ENCODE measurements at regions not wholly inside any gene's neighbourhood (a gene's known extent, or its start where the extent isn't known, plus 50 kb on each side); places are given as distances from the start of the nearest gene placed in this dataset.

GRCh38 chr3:159668461-159668860 lies 320.2 kb upstream of the IL12A start:
- H3K27me3 Mint-ChIP-seq (ENCODE audit: unreplicated experiment), result no peaks in the 10 kb centered on the region
- H3K4me3 Mint-ChIP-seq (ENCODE audit: unreplicated experiment), result no peak overlapping the region
- H3K27ac Mint-ChIP-seq (ENCODE audit: unreplicated experiment), result no peak overlapping the region

GRCh38 chr3:159668990-159669476 lies 319.6 kb upstream of the IL12A start:
- TF ChIP-seq CTCF (IDR thresholded peaks at IDR 0.05; ENCODE audit: partially characterized antibody, unreplicated experiment), result no peak
- H3K4me3 Mint-ChIP-seq (ENCODE audit: unreplicated experiment), result no peak overlapping the region

More at GRCh38 chr3:159668461-159668860, 320.2 kb upstream of the IL12A start:
- peaks cover 2% of the 10 kb centered on the region for H3K9me3 Mint-ChIP-seq (ENCODE audit: unreplicated experiment)
- DNase-seq, result no peak
- TF ChIP-seq CTCF (IDR thresholded peaks at IDR 0.05; ENCODE audit: partially characterized antibody, unreplicated experiment), result no peak
- H3K4me1 Mint-ChIP-seq (ENCODE audit: low read depth, unreplicated experiment), result no peaks in the 10 kb centered on the region
- no peaks in the 10 kb centered on the region for H3K36me3 Mint-ChIP-seq (ENCODE audit: unreplicated experiment)

GRCh38 chr3:159669766-159670165 lies 318.9 kb upstream of the IL12A start:
- TF ChIP-seq CTCF (IDR thresholded peaks at IDR 0.05; ENCODE audit: partially characterized antibody, unreplicated experiment), result no peak
- no peaks in the 10 kb centered on the region for H3K9me3 Mint-ChIP-seq (ENCODE audit: unreplicated experiment)
- H3K27ac Mint-ChIP-seq (ENCODE audit: unreplicated experiment), result no peak overlapping the region
- H3K36me3 Mint-ChIP-seq (ENCODE audit: unreplicated experiment), result no peaks in the 10 kb centered on the region
- no peaks in the 10 kb centered on the region for H3K4me1 Mint-ChIP-seq (ENCODE audit: low read depth, unreplicated experiment)
- no peaks in the 10 kb centered on the region for H3K27me3 Mint-ChIP-seq (ENCODE audit: unreplicated experiment)
- H3K4me3 Mint-ChIP-seq (ENCODE audit: unreplicated experiment), result no peak overlapping the region
- DNase-seq, result no peak

More at GRCh38 chr3:159668990-159669476, 319.6 kb upstream of the IL12A start:
- Mint-ChIP-seq H3K27me3 (ENCODE audit: unreplicated experiment) (no peaks in the 10 kb centered on the region), H3K9me3 (ENCODE audit: unreplicated experiment) (peaks cover 2% of the 10 kb centered on the region), H3K36me3 (ENCODE audit: unreplicated experiment) (no peaks in the 10 kb centered on the region), H3K27ac (ENCODE audit: unreplicated experiment) (no peak overlapping the region), H3K4me1 (ENCODE audit: low read depth, unreplicated experiment) (no peaks in the 10 kb centered on the region)
- no peak for DNase-seq

GRCh38 chr3:159672728-159673688 lies 315.6 kb upstream of the IL12A start:
- no peak for TF ChIP-seq CTCF (IDR thresholded peaks at IDR 0.05; ENCODE audit: partially characterized antibody, unreplicated experiment)
- H3K4me1 Mint-ChIP-seq (ENCODE audit: low read depth, unreplicated experiment), result no peaks in the 10 kb centered on the region
- H3K36me3 Mint-ChIP-seq (ENCODE audit: unreplicated experiment), result no peaks in the 10 kb centered on the region
- no peak overlapping the region for H3K4me3 Mint-ChIP-seq (ENCODE audit: unreplicated experiment)
- H3K27me3 Mint-ChIP-seq (ENCODE audit: unreplicated experiment), result no peaks in the 10 kb centered on the region
- H3K27ac Mint-ChIP-seq (ENCODE audit: unreplicated experiment), result no peak overlapping the region
- H3K9me3 Mint-ChIP-seq (ENCODE audit: unreplicated experiment), result no peaks in the 10 kb centered on the region
- DNase-seq, result no peak

- TF ChIP-seq CTCF (IDR thresholded peaks at IDR 0.05; ENCODE audit: partially characterized antibody, unreplicated experiment), result no peak
- H3K27ac Mint-ChIP-seq (ENCODE audit: unreplicated experiment), result no peak overlapping the region
- H3K9me3 Mint-ChIP-seq (ENCODE audit: unreplicated experiment), result no peaks in the 10 kb centered on the region
- no peaks in the 10 kb centered on the region for H3K36me3 Mint-ChIP-seq (ENCODE audit: unreplicated experiment)
- DNase-seq, result no peak
- no peaks in the 10 kb centered on the region for H3K4me1 Mint-ChIP-seq (ENCODE audit: low read depth, unreplicated experiment)
- no peak overlapping the region for H3K4me3 Mint-ChIP-seq (ENCODE audit: unreplicated experiment)
- peaks cover 2% of the 10 kb centered on the region for H3K27me3 Mint-ChIP-seq (ENCODE audit: unreplicated experiment)
Observed at GRCh38 chr3:159674583-159674982, 314.1 kb upstream of the IL12A start.
